A549 (cell line): ENCODE measurements at regions not wholly inside any gene's neighbourhood (a gene's known extent, or its start where the extent isn't known, plus 50 kb on each side); places are given as distances from the start of the nearest gene placed in this dataset.

Experiments used
- CTCF ChIP-seq: fragments of >200 bp; sonication (Bioruptor Twin); formaldehyde crosslinking; IDR thresholded peaks from 3 replicates; pipeline ENCODE4 v1.5.1; 2016
- EHMT2 ChIP-seq: fragments of 200-600 bp; sonication (generic); IDR thresholded peaks from 2 replicates; pipeline ENCODE4 v1.6.1; 2016; ENCODE audit warnings: antibody characterized with exemption, low read depth, mild to moderate bottlenecking, moderate library complexity
- NFE2L2 ChIP-seq: fragments of 150-350 bp; conservative IDR thresholded peaks from 2 replicates; pipeline ENCODE4 v1.6.1; 2014; ENCODE audit warnings: low read length
- POLR2A ChIP-seq: IDR thresholded peaks from 2 replicates; pipeline ENCODE4 v1.6.1; 2012; ENCODE audit warnings: mild to moderate bottlenecking, low read length
- SMC3 ChIP-seq: fragments of >200 bp; sonication (Bioruptor Twin); formaldehyde crosslinking; IDR thresholded peaks from 3 replicates; pipeline ENCODE4 v1.6.1; 2018; ENCODE audit warnings: inconsistent platforms
- TF ChIP-seq, protein P1 (sequence below): IDR thresholded peaks from 2 replicates; pipeline ENCODE4 v1.6.1; 2012
- TF ChIP-seq, protein P2 (sequence below): fragments of 200-600 bp; sonication (generic); IDR thresholded peaks from 2 replicates; pipeline ENCODE4 v1.6.1; 2016; ENCODE audit warnings: antibody characterized with exemption, mild to moderate bottlenecking, moderate library complexity

DNA sequence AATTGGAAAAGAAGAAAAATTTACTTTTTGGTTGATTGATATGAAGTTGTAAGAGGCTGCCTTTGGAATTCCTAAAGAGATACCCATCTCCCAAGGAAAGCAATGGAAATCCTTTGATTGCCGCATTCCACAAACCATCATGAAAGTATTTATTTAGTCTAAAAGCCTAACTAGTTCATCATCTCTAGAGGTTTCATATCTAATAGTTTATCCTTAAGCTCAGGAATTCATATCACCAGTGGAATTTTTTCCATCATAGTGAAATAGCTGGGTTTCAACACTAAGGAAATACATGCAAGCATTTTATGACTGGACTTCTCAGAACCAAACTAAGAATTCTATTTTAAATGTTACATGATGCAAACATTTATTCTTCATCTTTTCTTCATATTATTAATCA is 144.9 kb downstream of the FBXO8 start:
- TF ChIP-seq, protein P1, sequence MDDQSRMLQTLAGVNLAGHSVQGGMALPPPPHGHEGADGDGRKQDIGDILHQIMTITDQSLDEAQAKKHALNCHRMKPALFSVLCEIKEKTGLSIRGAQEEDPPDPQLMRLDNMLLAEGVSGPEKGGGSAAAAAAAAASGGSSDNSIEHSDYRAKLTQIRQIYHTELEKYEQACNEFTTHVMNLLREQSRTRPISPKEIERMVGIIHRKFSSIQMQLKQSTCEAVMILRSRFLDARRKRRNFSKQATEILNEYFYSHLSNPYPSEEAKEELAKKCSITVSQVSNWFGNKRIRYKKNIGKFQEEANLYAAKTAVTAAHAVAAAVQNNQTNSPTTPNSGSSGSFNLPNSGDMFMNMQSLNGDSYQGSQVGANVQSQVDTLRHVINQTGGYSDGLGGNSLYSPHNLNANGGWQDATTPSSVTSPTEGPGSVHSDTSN = no peak
- no peak for TF ChIP-seq EHMT2
- TF ChIP-seq, protein P2, sequence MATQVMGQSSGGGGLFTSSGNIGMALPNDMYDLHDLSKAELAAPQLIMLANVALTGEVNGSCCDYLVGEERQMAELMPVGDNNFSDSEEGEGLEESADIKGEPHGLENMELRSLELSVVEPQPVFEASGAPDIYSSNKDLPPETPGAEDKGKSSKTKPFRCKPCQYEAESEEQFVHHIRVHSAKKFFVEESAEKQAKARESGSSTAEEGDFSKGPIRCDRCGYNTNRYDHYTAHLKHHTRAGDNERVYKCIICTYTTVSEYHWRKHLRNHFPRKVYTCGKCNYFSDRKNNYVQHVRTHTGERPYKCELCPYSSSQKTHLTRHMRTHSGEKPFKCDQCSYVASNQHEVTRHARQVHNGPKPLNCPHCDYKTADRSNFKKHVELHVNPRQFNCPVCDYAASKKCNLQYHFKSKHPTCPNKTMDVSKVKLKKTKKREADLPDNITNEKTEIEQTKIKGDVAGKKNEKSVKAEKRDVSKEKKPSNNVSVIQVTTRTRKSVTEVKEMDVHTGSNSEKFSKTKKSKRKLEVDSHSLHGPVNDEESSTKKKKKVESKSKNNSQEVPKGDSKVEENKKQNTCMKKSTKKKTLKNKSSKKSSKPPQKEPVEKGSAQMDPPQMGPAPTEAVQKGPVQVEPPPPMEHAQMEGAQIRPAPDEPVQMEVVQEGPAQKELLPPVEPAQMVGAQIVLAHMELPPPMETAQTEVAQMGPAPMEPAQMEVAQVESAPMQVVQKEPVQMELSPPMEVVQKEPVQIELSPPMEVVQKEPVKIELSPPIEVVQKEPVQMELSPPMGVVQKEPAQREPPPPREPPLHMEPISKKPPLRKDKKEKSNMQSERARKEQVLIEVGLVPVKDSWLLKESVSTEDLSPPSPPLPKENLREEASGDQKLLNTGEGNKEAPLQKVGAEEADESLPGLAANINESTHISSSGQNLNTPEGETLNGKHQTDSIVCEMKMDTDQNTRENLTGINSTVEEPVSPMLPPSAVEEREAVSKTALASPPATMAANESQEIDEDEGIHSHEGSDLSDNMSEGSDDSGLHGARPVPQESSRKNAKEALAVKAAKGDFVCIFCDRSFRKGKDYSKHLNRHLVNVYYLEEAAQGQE = no peak
- no peak for TF ChIP-seq CTCF
- no peak for TF ChIP-seq NFE2L2
- TF ChIP-seq SMC3 = no peak
- no peak for TF ChIP-seq POLR2A
